ENCODE measurements at regions not wholly inside any gene's neighbourhood (a gene's known extent, or its start where the extent isn't known, plus 50 kb on each side); places are given as distances from the start of the nearest gene placed in this dataset.

- TF ChIP-seq ATF2 (CRISPR knock-in tag; IDR thresholded peaks at IDR 0.05) (peak; percentile 66; the same call in 1 of the 2 replicates), FUBP1 (CRISPR knock-in tag; IDR thresholded peaks at IDR 0.05; ENCODE audit: borderline replicate concordance) (no peak), PITX1 (CRISPR knock-in tag; IDR thresholded peaks at IDR 0.05) (peak; percentile 71; the same call in 1 of the 2 replicates), HOXD1 (CRISPR knock-in tag; IDR thresholded peaks at IDR 0.05) (peak; percentile 81), CREBL2 (CRISPR knock-in tag; IDR thresholded peaks at IDR 0.05; ENCODE audit: borderline replicate concordance) (no peak), ETS1 (CRISPR knock-in tag; IDR thresholded peaks at IDR 0.05) (no peak), ZNF12 (CRISPR knock-in tag; IDR thresholded peaks at IDR 0.05) (peak; percentile 13; the same call in 1 of the 2 replicates), SAP130 (CRISPR knock-in tag; IDR thresholded peaks at IDR 0.05; ENCODE audit: low read depth) (peak; percentile 73), ZNF589 (CRISPR knock-in tag; conservative IDR thresholded peaks at IDR 0.05) (no peak), TP53 (CRISPR knock-in tag; conservative IDR thresholded peaks at IDR 0.05) (peak; percentile 74; the same call in 1 of the 2 replicates), ZBTB10 (CRISPR knock-in tag; IDR thresholded peaks at IDR 0.05; ENCODE audit: borderline replicate concordance) (peak; percentile 43; the same call in 1 of the 2 replicates), ZNF121 (CRISPR knock-in tag; IDR thresholded peaks at IDR 0.05) (no peak), ZBTB25 (CRISPR knock-in tag; IDR thresholded peaks at IDR 0.05) (peak; percentile 46; the same call in 1 of the 2 replicates), SP2 (CRISPR knock-in tag; IDR thresholded peaks at IDR 0.05) (no peak), RFXANK (CRISPR knock-in tag; IDR thresholded peaks at IDR 0.05) (no peak), HNRNPH1 (optimal IDR thresholded peaks at IDR 0.05; ENCODE audit: low read depth, low read length) (no peak), HES4 (CRISPR knock-in tag; IDR thresholded peaks at IDR 0.05; ENCODE audit: borderline replicate concordance) (no peak), SMC3 (IDR thresholded peaks at IDR 0.05; ENCODE audit: low read length) (0 out of 2 replicates have a peak, but pooled peaks have one; percentile 7), HOXA3 (CRISPR knock-in tag; IDR thresholded peaks at IDR 0.05) (peak; percentile 64), FOXK1 (CRISPR knock-in tag; IDR thresholded peaks at IDR 0.05; ENCODE audit: borderline replicate concordance, low read depth) (peak; percentile 76; the same call in 1 of the 2 replicates), SMARCC2 (IDR thresholded peaks at IDR 0.05) (no peak)
These were observed 182.3 kb downstream of the MZT1 start (continued) for GRCh38 chr13:72545030-72545719.
